ENCODE measurements at regions not wholly inside any gene's neighbourhood (a gene's known extent, or its start where the extent isn't known, plus 50 kb on each side); places are given as distances from the start of the nearest gene placed in this dataset.

- TF ChIP-seq CTCF (conservative IDR thresholded peaks at IDR 0.05; ENCODE audit: low read depth, low read length): no peak
- TF ChIP-seq EZH2 (IDR thresholded peaks at IDR 0.05; ENCODE audit: low read length, unreplicated experiment): no peak
Observed at GRCh38 chr12:127552838-127553237, 714.1 kb upstream of the TMEM132C start.

Data from PC-3 (cell line).